ENCODE measurements at regions not wholly inside any gene's neighbourhood (a gene's known extent, or its start where the extent isn't known, plus 50 kb on each side); places are given as distances from the start of the nearest gene placed in this dataset.
"Not testable (repeated sequence)": the region's sequence is repeated elsewhere in the genome, so short reads cannot be mapped to it uniquely, and the experiment has no call there.

GRCh38 chr1:217133958-217134856, 411.0 kb upstream of the ESRRG start (continued):
- TF ChIP-seq REST (IDR thresholded peaks at IDR 0.05) (no peak), MAFK (IDR thresholded peaks at IDR 0.05; ENCODE audit: partially characterized antibody) (no peak), MAX (IDR thresholded peaks at IDR 0.05) (no peak)

DNA sequence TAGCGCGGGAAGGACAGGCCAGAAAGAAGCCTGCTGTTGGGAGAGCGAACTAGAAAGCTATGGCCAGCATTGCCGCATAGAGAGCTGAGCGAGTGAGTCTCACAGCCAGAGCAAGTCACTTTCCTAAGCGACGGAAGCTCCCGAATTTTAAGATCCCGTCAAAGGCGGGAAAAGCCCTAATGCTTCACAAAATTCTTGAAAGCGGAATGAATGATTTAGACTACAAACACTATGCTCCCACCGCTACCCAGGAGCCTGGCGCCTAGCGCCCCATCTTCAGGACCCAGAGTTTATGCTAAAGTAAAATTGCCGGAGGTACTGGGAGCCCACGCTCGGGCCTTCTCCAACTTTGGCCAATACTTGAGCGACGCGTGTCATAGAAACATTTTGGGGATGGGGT, 409.9 kb upstream of the ESRRG start:
- POLR2A ChIA-PET: no interaction called here
- TF ChIP-seq FOSL2 (IDR thresholded peaks at IDR 0.05) (no peak), FOSL2 (CRISPR knock-in tag; IDR thresholded peaks at IDR 0.05) (no peak), REST (IDR thresholded peaks at IDR 0.05) (no peak), CBX8 (IDR thresholded peaks at IDR 0.05) (no peak)
- 91% methylated on average over 20 of the region's 20 CpGs for WGBS (ENCODE audit: missing lambda C conversion rate)
- DNase-seq (ENCODE audit: low read depth in 1 of 2, low spot score in 1 of 2) (no peak), FAIRE-seq (no peak), ATAC-seq (no peak)
- Histone ChIP-seq H3K4me2 (no peak overlapping the region), H3K9me3 (no peaks in the 10 kb centered on the region), H3K27ac (no peak overlapping the region), H3K4me3 (no peak overlapping the region), H3K4me1 (no peaks in the 10 kb centered on the region)
- CTCF ChIA-PET: no interaction called here

- POLR2A ChIA-PET; H3K4me3 ChIP-seq; FAIRE-seq; CTCF ChIA-PET; H3K4me1 ChIP-seq; DNase-seq (ENCODE audit: low read depth in 1 of 2, low spot score in 1 of 2); H3K27ac ChIP-seq; H3K4me2 ChIP-seq; H3K9me3 ChIP-seq; ATAC-seq: not testable (repeated sequence)
- 31% methylated on average over 1 of the region's 1 CpG for WGBS (ENCODE audit: missing lambda C conversion rate)
These were observed 400.1 kb upstream of the ESRRG start for GRCh38 chr1:217123340-217123739.

DNA sequence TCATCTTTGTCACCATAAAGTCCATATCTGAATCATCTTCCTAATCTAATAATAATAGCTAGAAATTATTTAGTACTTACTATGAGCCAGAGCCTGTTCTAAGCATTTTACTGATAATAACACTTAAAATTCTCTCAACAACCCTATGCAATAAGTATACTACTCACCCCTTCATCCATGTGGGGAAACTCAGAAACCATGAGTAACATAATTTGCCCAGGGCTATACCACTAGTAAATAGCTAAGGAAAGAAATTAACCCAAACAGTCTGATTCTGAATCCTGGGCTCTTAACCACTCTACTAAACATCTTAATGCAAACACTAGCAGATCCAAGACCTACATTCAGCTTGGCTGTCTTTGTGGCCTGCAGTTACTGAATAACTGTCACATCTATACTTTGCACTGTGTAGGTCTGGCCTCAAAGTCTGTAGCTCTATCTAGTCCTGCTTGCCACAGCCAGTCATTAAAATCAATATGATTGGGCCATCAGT, 394.8 kb upstream of the ESRRG start:
- ATAC-seq (no peak), FAIRE-seq (no peak), DNase-seq (ENCODE audit: low read depth in 1 of 2, low spot score in 1 of 2) (no peak)
- Histone ChIP-seq H3K4me3 (no peak overlapping the region), H3K4me1 (no peaks in the 10 kb centered on the region), H3K9me3 (no peaks in the 10 kb centered on the region), H3K27ac (no peak overlapping the region), H3K4me2 (no peak overlapping the region)
- ChIA-PET POLR2A (no interaction called here), CTCF (interaction anchor here (0.8 kb wide), 1 partner anchor 14 kb away, joined by 3 read pairs; no protein-coding TSS in a partner anchor)
- no peak for TF ChIP-seq POLR2A (IDR thresholded peaks at IDR 0.05; ENCODE audit: low read length)
- TF ChIP-seq MYC (IDR thresholded peaks at IDR 0.05; ENCODE audit: borderline replicate concordance, low read length): no peak
- TF ChIP-seq KDM5A (IDR thresholded peaks at IDR 0.05): no peak
- no peak for TF ChIP-seq CHD4 (IDR thresholded peaks at IDR 0.05; ENCODE audit: borderline replicate concordance)
- TF ChIP-seq MAFK (IDR thresholded peaks at IDR 0.05; ENCODE audit: partially characterized antibody): no peak
- no peak for TF ChIP-seq RFX5 (IDR thresholded peaks at IDR 0.05)
- TF ChIP-seq EHMT2 (IDR thresholded peaks at IDR 0.05; ENCODE audit: low read depth): no peak
- TF ChIP-seq FOSL2 (IDR thresholded peaks at IDR 0.05): no peak
- TF ChIP-seq FOSL2 (CRISPR knock-in tag; IDR thresholded peaks at IDR 0.05): no peak
- no peak for TF ChIP-seq ESRRA (IDR thresholded peaks at IDR 0.05; ENCODE audit: borderline replicate concordance, low read length)
- no peak for TF ChIP-seq RNF2 (IDR thresholded peaks at IDR 0.05; ENCODE audit: borderline replicate concordance, low read depth)
- TF ChIP-seq HOXB5 (CRISPR knock-in tag; IDR thresholded peaks at IDR 0.05): no peak
- no peak for TF ChIP-seq HOXA7 (CRISPR knock-in tag; IDR thresholded peaks at IDR 0.05)

Data from A549 (cell line).